RPMI8226 (cell line): ENCODE measurements at regions not wholly inside any gene's neighbourhood (a gene's known extent, or its start where the extent isn't known, plus 50 kb on each side); places are given as distances from the start of the nearest gene placed in this dataset.

ENCODE experiments used
- DNase-seq: peaks from one replicate; pipeline ENCODE4 v3.0.0-alpha.2; 2015

DNA sequence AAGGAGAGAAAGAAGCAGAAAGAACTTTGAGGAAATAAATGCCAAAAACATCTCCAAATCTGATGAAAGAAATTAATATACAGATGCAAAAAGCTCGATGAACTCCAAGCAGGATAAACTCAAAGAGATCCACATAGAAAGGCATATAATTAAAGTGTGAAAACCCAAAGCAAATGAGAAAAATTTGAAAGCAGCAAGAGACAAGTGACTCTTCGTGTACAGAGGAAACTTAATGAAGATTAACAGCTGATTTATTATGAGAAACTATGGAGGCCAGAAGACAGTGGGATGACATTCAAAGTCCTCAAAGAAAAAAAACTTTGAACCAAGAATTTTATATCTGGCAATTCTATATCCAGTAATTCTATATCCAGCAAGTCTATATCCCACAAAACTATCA is 163.0 kb upstream of the TMCC3 start:
- DNase-seq: no peak

DNA sequence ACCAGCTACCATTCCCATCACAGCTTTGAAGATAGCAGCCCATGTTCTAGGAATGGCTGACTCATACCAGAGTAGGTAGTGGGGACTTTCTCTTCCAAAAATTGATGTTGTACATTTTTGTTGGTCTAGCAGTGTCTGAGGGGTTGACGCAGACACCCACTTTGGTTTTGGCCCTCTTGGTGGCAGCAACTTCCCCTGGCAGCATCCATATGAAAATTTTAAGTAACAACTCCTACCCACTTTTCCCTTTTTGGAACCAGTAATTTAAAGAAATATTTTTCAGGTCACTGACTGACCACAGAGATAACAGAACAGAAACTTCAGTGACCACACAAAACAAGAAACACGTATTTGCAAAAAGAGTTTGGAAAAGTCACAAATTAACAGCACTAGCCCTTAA is 162.0 kb upstream of the TMCC3 start:
- DNase-seq: no peak

DNA sequence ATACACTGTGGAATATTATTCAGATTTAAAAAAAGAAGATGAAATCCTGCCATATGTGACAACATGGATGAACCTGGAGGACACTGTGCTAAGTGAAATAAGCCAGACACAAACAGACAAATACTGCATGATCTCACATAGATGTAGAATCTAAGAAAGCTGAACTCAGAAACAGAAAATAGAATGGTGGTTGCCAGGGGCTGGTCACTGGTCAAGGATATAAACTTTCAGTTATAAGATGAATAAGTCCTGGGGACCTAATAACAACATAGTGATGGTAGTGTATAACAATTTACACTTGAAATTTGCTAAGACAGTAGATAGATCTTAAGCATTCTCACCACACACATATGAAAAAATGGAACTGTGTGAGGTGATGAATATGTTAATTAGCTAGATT is 161.3 kb upstream of the TMCC3 start:
- DNase-seq: no peak

DNA sequence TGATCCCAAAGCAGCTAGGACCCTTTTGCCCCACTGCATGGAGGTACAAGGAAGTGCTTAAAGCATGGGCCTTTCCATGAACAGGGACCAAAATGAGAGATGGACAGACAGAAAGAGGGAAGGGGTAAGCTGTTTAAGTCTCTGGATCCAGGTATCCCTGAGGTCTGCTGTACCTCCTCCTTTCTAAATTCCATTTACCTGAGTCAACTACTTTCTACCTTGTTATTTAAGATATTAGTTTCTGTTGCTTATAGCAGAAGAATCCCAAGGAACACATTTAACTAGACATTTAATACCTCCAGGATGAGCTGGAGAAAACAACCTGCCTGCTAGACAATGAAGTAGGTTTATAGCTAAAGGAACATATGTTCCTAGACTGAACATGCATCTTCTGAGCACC is 157.6 kb upstream of the TMCC3 start:
- DNase-seq: no peak

DNA sequence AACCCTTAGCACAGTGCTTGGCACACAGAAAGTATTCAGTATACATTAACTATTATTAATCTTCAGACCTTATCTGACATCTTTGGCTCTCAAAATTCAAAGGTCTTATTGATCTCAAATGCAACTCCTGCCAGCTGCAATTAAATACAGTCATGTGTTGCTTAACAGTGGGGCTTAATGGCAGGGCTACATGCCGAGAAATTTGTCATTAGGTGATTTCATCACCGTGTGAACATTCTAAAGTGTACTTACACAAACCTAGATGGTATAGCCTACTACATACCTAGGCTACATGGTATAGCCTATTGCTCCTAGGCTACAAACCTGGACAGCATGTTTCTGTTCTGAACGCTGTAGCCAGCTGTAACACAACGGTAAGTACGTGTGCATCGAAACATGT is 156.3 kb upstream of the TMCC3 start:
- no peak for DNase-seq

DNA sequence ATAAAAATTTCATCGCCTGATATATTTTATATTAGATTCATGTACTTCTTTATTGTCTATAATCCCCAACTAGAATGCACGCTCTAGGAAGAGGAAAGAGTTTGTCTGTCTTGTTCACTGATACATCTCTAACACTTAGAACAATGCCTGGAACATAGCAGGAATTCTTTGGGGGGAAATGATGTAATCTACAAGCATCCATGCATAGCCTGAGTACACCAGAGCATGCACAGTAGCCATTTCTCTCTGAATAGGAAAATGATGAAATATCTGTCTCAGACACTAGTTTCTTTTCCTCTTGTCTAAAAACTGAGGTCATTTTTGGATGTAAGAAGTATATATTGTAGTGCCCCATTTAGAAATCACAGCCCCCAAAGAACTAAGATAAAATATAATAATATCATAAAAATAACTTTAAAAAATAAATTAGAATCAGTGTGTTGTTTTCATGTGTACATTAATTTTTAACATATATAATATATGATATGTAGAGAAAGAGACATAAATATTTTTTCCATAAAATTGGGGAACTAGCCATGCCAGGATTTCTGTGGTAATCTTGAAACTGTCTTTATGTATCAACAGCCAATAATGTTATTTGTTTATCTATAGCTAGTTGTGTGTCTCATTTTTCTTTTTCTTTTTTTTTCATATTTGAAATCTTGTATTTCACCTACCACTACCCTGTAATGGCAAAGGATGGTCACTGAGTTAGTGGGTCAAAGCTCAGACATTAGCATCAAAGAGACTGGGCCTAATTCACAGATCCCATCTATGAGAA is 155.6 kb upstream of the TMCC3 start:
- no peak for DNase-seq

DNA sequence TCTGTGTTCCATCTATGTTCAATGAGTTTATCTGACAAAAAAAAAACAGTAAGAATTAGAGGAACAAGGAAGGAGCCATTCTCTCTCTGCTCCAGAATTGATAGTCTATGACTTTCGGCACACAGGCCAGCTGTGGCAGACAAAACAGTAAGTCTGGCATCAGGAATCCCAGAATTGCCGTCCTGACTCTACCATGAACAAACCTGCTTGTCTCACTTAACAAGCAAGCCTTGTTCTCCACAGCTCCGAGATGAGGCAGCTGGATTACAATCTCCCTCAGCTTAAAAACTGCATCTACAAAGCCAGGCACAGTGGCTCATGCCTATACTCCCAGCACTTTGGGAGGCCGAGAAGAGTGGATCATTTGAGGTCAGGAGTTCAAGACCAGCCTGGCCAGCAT is 153.6 kb upstream of the TMCC3 start:
- no peak for DNase-seq

DNA sequence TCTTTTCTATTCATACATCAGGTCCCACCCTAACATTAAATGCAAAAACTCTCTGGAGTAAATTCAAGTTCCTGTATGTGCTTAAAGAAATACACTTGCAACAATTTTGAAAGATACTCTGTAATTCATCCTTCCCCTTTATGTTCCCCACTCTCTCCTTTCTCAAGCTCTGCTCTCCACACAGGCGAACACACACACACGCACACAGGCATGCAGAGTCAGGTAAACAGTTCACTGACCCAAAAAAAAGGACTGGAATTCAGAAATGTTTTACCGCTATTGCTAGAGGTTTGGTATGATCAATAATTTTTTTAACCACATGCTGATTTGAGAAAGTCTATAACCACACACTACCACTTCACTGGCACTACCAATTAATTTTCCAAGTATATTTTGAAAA is 152.4 kb upstream of the TMCC3 start:
- no peak for DNase-seq

DNA sequence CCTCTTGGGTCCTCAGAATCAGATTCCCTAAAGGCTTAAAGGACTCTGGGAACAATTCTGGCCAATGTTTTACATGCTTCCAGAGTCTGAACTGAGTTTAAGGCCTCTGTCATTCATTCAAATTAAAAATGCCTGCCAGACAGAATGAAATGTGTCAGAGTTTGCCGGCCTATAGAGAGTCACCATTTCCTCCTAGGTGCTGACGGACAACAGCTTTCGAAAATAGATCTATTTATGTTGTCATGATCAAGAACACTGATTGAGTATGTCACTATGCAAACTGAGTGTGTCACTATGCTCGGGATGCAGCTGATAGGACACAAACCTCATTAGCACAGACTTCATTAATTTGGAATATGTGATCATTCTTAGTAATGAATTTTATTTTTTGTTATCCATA is 151.4 kb upstream of the TMCC3 start:
- DNase-seq: no peak

DNA sequence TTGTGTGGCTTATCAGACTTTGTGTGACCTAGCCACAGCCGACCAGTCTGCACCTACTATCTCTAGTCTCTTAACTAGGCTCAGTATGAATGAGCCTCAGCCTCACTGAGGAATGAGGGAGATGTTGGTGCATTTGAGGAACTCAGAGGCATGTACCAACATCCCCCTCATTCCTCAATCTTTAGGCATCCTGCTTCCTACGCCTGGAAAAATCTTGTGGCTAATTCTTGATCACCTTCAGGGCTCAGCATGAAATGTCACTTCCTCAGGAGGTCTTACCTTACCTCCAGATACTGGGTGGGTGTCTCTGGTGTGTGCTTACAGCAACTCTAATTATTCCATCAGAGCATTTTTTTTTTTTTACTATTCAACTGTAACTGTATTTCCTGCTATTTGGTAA is 148.8 kb upstream of the TMCC3 start:
- no peak for DNase-seq

DNA sequence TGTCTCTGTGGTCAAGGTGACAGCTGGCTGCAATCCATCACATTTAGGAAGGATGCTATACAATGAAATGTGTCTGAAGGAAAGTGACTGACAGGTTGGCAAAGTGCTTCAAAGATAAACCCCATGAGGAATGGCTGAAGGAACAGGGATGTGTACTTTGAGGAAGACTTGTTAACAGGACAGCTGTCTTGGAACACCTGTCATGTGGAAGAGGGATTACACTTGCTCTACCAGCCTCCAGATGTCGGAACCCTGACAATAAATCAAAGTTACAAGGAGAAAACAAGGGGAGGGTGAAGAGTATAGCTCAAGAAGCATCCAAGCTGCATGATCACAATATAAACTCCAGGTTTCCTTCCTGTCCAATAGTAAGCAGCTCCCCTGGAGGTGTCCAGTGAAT is 147.8 kb upstream of the TMCC3 start:
- DNase-seq: no peak

DNA sequence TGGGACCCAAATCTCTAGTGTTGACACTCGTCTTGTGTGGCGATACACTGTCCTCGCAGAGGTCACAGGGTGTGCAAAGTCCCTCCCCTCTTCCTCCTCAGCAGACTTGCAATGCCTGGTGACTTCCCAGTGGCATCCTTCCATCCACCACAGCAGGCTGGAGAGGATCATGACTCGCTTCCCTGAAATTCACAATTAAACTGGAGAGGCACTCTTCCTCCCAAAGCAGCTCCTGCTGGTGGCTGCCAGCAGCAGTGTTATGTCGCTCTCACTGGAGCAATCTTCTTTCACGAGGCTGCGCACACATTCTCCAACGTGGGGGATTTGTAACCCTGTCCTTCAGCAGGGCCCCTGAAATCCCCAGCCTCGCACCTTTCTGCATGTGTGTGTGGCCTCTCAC is 145.2 kb upstream of the TMCC3 start:
- no peak for DNase-seq

DNA sequence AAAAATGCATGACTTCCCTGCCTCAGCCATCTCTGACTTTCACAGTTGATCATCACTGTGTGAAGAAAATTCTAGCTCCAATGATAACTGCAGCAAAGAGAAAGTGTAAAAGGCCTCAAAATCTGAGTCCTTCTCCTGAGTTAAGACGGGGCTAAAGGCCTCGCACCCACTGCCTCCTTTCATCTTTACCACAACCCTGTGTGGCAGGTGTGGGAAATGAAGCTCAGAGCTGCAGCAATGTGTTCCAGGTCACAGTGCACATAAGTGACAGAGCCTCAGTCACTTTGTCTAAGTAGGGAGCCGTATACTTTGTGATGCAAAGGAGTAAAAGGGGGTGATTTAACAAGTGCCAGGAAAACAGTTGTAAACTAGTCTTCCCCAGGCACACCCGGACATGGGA is 144.7 kb upstream of the TMCC3 start:
- no peak for DNase-seq

DNA sequence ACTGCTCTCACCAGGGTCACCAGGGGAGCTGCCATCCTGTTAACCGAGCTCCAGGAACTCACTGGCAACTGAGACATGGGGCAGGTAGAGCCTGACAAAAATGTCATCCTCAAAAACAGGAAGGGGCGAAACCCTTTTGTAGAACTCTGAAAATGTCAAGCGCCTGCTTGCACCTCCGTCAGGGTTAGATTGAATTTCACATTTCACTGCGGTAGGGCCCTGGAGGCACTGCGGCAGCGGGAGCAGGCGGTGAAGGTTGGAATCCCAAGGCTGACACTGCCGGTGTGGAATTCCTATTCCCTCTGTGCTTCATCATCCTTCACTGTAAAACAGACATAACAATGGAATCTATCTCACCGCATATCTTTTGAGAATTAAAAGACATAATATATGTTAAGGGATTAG is 142.8 kb upstream of the TMCC3 start:
- DNase-seq: no peak

DNA sequence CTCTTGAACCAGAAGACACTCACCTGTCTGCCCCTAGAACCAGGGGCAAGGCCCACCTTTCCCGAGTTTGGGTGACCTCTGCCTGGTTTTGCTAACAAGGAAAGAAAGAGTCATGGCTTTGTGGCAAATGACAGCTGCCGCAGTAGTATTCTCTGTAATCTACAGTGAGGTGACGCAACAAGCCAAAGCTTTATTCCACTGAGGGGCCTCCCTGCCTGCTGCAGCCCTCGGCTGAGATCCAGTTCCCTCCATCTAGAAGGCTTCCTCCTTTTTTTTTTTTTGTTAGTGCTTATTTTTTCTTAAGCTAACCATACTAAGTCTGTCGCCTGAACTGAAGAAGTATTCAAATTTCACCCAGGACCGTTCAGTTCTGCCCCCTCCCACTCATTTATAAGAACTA is 142.3 kb upstream of the TMCC3 start:
- no peak for DNase-seq

DNA sequence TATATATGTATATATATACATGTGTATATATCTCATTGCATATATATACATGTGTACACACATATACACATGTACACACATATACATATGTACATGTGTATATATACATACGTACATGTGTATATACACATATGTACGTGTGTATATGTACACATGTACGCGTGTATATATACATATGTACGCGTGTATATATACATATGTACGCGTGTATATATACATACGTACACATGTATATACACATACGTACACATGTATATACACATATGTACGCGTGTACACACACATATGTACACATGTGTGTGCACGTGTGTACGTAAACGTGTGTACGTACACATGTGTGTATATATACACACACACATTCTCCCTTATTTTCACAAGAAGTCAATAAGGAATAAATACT is 141.6 kb upstream of the TMCC3 start:
- no peak for DNase-seq

DNA sequence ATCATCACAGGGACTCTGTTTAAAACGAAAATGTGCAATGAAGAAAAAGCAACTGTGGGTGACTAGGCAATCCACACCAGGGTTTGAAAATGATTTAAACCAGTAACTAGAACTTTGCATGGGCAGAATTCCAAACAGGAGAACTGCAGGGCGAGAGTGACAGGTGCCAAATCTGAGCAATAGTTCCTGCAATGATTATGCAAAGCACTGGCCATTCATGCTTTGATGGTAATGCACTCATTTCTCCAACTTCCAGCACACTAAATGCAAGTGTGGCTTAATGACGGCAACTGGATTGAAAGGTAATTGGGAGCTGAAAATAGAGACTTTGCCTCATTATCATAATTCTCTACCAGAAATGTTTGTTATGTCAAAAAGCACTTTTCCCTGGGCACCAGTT is 140.5 kb upstream of the TMCC3 start:
- no peak for DNase-seq

DNA sequence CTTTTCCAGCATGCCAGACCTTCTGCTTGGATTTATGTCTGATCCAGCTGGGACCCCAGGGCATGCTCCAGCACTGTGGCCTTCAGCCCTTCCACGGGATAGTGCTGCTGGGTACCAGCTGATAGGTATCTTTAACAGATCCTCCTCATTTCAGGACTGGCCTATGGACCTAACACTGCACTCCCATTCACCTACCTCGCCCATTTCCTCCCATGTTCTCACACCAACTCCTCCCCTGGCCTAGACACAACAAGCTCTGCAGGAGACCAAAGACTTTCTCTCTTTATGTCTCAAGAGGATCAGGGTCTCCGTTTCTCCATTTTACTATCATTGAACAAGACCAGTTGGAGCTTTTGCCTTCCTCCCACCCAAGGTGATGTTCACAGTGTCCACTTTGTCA is 140.0 kb upstream of the TMCC3 start:
- no peak for DNase-seq

DNA sequence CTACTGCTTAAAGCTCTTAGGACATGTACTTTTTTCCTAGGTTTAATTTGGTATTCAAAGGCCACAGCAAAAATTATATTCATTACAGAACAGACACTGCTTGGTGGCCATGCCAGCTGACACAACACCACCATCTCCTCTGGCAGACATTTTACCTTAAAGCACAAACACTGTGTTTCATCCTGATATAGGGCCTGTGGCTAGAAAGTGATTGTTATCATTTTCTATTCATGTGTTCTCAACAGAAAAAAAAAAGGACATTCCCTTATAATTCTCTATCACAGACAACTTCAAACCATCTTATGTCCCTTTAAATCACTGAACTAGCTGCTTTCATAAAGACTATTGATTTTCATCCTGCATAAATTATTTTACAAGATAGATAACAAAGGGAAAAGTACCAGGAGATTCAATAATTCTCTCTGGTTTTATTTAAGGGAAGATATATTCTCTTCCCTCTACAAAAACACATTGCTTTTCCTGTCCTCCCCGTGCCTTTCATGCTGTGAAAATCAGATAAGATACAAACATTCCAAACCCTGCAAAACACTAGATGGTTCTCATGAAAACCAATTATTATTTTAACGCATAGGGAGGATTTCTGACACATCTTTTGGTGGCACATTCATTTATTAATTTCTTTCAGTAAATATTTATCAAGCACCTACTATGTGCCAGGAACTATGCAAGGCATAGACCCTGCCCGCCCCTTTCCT is 139.3 kb upstream of the TMCC3 start:
- no peak for DNase-seq

DNA sequence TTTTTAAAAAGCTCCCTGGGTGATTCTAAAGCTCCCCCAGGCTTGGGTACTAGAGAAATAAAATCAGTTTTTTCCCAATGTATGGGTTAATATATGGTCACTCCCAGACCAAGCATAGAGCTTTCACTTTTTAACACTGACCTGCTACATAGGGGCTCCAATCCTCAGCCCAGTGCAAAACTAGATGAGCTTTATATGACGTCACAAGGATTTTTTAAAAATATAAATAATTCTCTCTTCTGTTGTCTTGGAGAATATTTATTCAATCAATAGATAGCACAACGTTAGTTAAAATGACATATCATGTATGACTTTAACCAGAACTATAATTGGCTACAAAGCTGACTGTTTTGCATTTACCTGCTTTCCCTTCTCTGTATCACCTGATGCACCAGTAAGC is 137.9 kb upstream of the TMCC3 start:
- no peak for DNase-seq

DNA sequence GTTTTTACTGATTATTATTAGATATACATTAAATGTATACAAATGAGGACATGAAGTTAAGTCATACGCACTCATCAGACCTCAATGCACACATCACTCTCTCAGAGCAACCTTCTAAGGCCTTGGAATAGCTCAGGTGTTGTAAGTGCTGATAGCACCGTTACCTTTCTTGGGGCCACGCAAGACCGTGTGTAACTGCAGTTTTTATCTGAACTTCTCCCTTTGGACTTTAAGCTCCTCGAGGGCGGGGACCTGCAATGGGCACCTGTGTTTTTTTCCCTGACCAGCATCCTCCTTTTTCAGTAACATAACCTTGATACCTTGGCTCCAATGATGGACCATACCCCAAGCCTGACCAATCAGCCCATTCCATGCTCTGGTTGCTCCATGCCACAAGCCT is 136.5 kb upstream of the TMCC3 start:
- no peak for DNase-seq

DNA sequence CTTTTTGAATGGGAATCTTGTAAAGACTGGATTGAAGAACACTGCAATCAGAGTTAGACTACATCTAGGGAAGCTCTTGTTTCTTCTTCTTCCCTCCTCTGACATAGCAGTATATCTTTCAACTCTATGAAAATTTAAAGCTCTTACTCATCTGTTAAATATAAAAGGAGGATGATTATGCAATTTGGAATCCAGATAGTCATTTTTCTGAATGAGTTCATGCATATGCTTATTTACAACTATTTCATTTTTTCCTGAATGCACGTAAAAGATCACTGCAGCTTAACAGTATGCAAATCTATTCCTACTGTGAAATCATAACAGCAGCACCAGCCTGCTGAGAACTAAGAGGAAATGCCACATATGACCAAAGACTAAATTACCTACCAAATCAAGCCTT is 133.5 kb upstream of the TMCC3 start:
- DNase-seq: no peak

DNA sequence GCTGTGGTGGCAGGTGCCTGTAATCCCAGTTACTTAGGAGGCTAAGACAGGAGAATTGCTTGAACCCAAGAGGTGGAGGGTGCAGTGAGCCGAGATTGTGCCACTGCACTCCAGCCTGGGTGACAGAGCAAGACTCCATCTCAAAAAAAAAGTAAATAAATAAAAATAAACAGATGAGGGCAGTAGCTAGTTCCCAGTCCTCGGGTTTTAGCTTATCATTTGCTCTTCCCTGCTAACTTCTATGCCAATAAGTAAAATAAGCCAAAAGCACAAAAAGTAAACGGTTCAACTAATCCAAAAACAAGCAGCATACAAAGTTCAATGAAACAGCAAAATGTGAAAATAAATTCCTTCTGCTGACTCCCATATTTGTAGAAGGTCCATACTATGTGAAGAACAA is 133.0 kb upstream of the TMCC3 start:
- DNase-seq: no peak

DNA sequence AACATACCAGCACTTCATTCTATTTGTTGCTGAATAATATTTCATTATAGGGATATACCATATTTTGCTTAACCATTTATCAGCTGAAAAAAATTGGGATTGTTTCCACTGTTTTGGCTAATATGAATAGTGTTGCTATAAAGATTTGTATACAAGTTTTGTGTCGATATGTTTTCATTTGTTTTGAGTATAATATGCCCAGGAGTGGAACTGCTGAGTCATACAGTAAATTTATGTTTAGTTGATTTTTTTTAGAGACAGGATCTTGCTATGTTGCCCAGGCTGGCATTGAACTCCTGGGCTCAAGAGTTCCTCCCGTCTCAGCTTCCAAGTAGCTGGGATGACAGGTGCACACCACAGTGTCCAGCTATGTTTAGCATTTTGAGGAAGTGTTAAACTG is 131.5 kb upstream of the TMCC3 start:
- DNase-seq: no peak

DNA sequence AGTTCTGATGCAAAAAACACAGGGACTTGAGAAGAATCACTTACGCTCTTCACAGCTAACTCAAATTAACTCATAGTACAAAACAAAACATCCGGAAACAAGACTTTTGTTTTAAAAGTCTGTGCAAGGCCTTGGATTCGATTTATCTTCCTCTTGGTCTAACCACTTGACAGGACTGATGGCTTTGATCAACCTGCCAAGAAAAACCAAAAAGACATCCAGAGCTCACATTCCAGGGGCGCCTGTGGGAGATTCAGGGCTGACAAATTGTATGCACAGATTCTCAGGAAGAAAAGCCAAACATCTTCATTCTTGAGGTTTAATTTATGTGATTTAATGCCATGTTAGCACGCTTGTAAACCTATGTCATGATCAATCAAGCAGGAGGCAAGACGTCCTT is 129.1 kb upstream of the TMCC3 start:
- no peak for DNase-seq
